ENCODE measurements at regions not wholly inside any gene's neighbourhood (a gene's known extent, or its start where the extent isn't known, plus 50 kb on each side); places are given as distances from the start of the nearest gene placed in this dataset.

DNA sequence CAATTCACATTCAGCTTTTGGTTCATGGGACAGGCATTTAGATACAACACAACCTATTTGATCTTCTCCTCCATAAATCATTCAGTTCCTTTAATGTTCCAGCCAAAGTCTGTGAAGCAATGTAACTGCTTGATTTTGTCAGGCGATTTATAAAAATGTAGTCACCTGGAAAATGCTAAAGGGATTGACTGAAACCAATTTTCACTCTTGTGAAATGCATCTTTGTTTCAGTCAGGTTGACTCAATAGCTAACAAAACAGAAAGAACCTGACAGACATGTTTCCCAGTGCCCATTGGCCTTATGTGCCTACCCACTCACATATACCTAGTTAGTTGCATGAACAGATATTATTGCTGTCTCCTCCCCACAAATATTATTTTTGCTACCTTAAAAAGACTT, 335.7 kb downstream of the CHRM3 start:
- no peak for TF ChIP-seq CTCF (conservative IDR thresholded peaks at IDR 0.05 in 1 of 2, IDR thresholded peaks at IDR 0.05 in 1 of 2; ENCODE audit: low read depth in 1 of 2, low read length in 2 of 2)
- TF ChIP-seq EZH2 (IDR thresholded peaks at IDR 0.05; ENCODE audit: low read length, missing control alignments): no peak
